ENCODE measurements at regions not wholly inside any gene's neighbourhood (a gene's known extent, or its start where the extent isn't known, plus 50 kb on each side); places are given as distances from the start of the nearest gene placed in this dataset.
"Not testable (repeated sequence)": the region's sequence is repeated elsewhere in the genome, so short reads cannot be mapped to it uniquely, and the experiment has no call there.

GRCh38 chr10:22824984-22825383 lies 102.9 kb upstream of the ARMC3 start:
- DNase-seq (ENCODE audit: low read depth): peak; percentile 66

- no peak for DNase-seq (ENCODE audit: low read depth)
These were observed 103.3 kb upstream of the ARMC3 start for GRCh38 chr10:22824520-22824919.

- DNase-seq (ENCODE audit: low read depth): peak; percentile 93
These were observed 104.7 kb upstream of the ARMC3 start for GRCh38 chr10:22823109-22823508.

- DNase-seq (ENCODE audit: low read depth): not testable (repeated sequence)
These were observed 105.9 kb upstream of the ARMC3 start for GRCh38 chr10:22821921-22822320.

- peak; percentile 92 for DNase-seq (ENCODE audit: low read depth)
These were observed 106.4 kb upstream of the ARMC3 start for GRCh38 chr10:22821501-22821900.

GRCh38 chr10:22816298-22816653 lies 101.9 kb upstream of the PIP4K2A start:
- peak; percentile 96 for DNase-seq (ENCODE audit: low read depth)

GRCh38 chr10:22810643-22811465 lies 96.5 kb upstream of the PIP4K2A start:
- DNase-seq (ENCODE audit: low read depth): peak; percentile 34

GRCh38 chr10:22807238-22807637 lies 92.9 kb upstream of the PIP4K2A start:
- no peak for DNase-seq (ENCODE audit: low read depth)

- peak; percentile 84 for DNase-seq (ENCODE audit: low read depth)
These were observed 90.9 kb upstream of the PIP4K2A start for GRCh38 chr10:22805304-22805703.

- peak; percentile 87 for DNase-seq (ENCODE audit: low read depth)
These were observed 89.0 kb upstream of the PIP4K2A start for GRCh38 chr10:22803261-22803885.

- no peak for DNase-seq (ENCODE audit: low read depth)
These were observed 87.4 kb upstream of the PIP4K2A start for GRCh38 chr10:22801785-22802184.

- DNase-seq (ENCODE audit: low read depth): not testable (repeated sequence)
These were observed 83.4 kb upstream of the PIP4K2A start for GRCh38 chr10:22797796-22798195.

GRCh38 chr10:22795546-22795945 lies 81.2 kb upstream of the PIP4K2A start:
- no peak for DNase-seq (ENCODE audit: low read depth)

GRCh38 chr10:22792161-22792560 lies 77.8 kb upstream of the PIP4K2A start:
- no peak for DNase-seq (ENCODE audit: low read depth)

GRCh38 chr10:22791665-22792064 lies 77.3 kb upstream of the PIP4K2A start:
- DNase-seq (ENCODE audit: low read depth): no peak

- DNase-seq (ENCODE audit: low read depth): no peak
These were observed 70.3 kb upstream of the PIP4K2A start for GRCh38 chr10:22784668-22785067.

GRCh38 chr10:22783807-22784206 lies 69.4 kb upstream of the PIP4K2A start:
- no peak for DNase-seq (ENCODE audit: low read depth)

GRCh38 chr10:22780474-22780885 lies 66.1 kb upstream of the PIP4K2A start:
- DNase-seq (ENCODE audit: low read depth): no peak

- DNase-seq (ENCODE audit: low read depth): no peak
These were observed 65.1 kb upstream of the PIP4K2A start for GRCh38 chr10:22779331-22780019.

GRCh38 chr10:22774102-22774501 lies 59.7 kb upstream of the PIP4K2A start:
- DNase-seq (ENCODE audit: low read depth): no peak

GRCh38 chr10:22771631-22772030 lies 57.3 kb upstream of the PIP4K2A start:
- not testable (repeated sequence) for DNase-seq (ENCODE audit: low read depth)

- DNase-seq (ENCODE audit: low read depth): no peak
These were observed 55.9 kb upstream of the PIP4K2A start for GRCh38 chr10:22770270-22770669.

- DNase-seq (ENCODE audit: low read depth): no peak
These were observed 53.5 kb upstream of the PIP4K2A start for GRCh38 chr10:22767859-22768258.
